ENCODE measurements at regions not wholly inside any gene's neighbourhood (a gene's known extent, or its start where the extent isn't known, plus 50 kb on each side); places are given as distances from the start of the nearest gene placed in this dataset.

GRCh38 chr16:79788949-79789348 lies 188.4 kb upstream of the MAF start:
- DNase-seq (ENCODE audit: low spot score) = no peak

- no peak for DNase-seq (ENCODE audit: low spot score)
Measured at GRCh38 chr16:79786389-79786788, 185.9 kb upstream of the MAF start.

DNA sequence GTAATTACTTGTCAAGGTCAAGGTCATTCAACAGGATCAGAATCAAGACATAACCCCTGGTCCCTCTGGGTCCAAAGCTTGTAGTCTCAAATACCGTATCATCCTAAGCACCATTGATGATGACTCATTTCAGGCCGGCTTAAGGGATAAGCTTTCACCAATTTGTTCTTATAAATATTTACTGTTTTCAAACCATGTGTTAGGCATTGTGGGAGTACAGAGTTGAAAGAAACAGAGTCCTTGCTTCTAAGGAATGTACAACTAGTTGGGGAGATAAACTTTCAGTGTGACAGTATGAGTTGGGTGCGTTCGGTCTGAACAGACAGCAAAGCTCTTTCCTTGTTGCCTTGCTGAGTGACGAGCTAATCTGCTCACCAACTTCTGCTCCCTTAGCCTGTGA lies 183.5 kb upstream of the MAF start:
- no peak for DNase-seq (ENCODE audit: low spot score)

DNA sequence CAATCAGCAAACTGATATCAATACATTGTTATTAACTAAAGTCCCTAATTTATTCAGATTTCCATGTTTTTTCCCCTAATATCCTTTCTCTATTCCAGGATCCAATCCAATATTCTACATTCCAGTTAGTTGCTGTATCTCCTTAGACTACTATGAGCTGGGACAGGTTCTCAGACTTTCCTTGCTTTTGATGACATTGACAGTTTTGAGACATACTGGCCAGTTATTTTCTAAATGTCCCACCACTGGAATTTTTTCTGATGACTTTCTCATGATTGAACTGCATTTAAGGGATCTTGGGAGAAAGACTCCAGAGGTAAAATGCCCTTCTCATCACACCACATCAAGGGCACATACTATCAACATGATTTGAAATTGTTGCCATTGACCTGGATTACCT lies 177.1 kb upstream of the MAF start:
- DNase-seq (ENCODE audit: low spot score) = no peak

- peak; percentile 25 for DNase-seq (ENCODE audit: low spot score)
Measured at GRCh38 chr16:79776243-79776847, 175.8 kb upstream of the MAF start.

DNA sequence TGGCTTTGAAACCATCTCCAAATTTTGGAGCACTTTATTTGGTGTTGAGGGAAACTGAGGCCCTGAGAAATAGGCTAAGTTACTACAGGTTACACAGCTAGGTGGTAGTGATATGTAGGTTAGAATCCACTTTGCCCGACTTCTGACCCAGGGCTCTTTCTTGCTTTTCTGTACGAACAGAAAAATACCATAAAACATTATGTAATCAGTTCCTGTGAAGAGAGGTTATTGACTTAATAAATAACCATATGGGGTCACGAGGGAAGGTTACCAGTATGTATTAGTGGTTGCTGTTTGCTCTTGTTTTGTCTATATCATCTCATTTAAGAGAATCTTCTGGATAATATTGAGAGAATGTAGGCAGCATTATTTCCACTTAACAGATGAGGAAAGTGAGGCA lies 172.2 kb upstream of the MAF start:
- no peak for DNase-seq (ENCODE audit: low spot score)

DNA sequence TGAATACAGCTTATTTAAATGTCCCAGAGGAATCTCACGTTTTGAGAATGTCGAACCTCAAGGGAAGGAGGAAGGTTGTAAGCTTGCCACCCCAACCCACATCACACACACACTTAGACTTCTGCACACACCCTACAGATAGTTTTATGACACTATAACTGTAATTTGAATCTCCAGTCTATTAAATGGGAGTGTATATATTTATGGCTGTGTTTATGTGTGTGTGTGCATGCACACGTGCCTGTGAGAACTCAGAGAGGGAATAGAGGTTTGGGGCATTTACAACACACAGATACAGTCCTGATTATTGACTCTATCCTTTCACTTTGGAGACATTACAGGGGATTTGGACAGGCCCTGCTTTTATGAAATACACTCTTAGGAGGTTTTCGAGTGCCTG lies 171.5 kb upstream of the MAF start:
- no peak for DNase-seq (ENCODE audit: low spot score)

DNA sequence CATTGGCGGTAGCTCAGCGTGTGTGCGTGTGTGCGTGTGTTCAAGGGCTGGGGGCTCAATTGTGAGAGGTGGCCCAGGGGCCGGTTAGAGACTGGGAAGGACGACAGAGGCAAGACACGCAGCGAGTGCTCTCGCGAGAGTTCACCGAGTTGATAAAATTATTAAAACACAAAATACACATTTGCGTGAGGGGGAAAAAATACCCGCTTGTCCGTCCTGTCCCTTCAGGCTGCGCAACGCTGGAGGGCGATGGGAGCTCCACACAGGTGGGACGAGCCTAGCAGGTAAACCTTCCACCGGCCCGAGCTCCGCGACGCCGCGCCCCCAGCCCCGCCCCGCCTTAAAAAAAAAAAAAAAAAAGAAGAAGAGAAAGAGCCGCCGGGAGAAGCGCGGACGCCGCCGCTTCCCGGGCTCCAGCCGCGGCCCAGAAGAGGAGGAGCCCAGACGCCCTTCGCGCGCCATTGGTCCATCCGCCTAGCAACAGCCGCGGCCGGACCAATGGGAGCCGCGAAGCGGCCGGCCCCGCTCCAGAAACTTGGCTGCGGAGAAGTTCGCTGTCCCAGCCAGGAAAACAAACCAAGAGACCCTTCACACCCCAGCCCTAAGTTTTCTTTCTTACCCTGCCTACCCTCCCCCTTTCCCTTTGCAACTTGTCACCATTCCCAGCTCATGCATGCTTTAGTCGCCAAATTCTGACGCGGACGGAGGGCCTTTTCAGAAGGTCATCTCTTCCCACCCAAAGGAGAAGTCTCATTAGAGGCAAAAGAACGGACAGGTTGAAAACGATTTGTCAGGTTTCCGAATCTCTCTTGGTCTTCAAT lies 169.9 kb upstream of the MAF start:
- peak; percentile 97 for DNase-seq (ENCODE audit: low spot score)

DNA sequence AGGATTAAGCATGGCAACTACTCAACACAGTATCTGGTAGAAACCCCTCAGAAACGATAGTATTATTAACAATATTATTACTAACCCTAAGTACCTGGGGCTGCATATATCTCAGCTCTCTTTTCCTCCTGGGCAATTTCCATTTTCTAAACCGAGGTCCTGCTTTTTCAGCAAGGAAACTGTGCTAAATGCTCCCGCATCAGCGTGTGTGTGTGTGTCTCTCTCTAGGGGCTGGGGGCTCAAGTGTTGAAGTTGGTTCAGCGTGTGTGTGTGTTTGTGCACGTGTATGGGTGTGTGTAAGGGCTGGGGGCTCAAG lies 169.3 kb upstream of the MAF start:
- DNase-seq (ENCODE audit: low spot score) = no peak

DNA sequence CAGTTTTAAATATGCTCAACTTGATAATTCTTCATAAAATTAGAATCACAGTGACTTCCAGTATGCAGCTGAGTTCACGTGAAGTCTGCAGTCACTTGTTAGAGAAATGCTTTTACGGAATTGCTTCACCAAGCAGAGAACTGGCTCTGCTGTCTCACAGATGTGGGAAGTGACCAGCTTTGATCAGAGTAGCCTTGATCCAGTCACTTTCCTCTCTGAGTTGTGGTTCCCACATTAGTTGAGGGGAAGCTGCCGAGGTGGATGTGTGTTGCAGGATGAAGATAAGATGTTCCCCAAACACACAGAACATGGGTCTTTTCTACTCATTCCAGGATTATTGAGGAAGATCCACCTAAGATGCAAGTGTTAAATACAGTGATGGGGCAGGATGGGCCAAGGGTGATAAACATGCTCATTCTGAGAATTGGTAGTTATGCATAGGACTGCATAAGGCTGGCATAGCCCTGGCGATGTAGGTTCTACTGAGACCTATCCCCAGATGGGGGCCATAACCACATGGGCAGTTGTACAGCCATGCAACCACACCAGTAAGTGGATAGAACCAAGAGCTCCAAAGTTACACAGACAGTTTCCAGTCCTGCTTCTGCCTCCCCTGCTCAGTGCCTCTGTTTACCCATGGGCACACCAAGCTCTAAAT lies 168.9 kb upstream of the MAF start:
- no peak for DNase-seq (ENCODE audit: low spot score)

GRCh38 chr16:79768276-79768970 lies 167.9 kb upstream of the MAF start:
- no peak for DNase-seq (ENCODE audit: low spot score)

GRCh38 chr16:79767421-79768275 lies 167.1 kb upstream of the MAF start:
- DNase-seq (ENCODE audit: low spot score) = peak; percentile 8

- no peak for DNase-seq (ENCODE audit: low spot score)
Measured at GRCh38 chr16:79765901-79766394, 165.4 kb upstream of the MAF start.

DNA sequence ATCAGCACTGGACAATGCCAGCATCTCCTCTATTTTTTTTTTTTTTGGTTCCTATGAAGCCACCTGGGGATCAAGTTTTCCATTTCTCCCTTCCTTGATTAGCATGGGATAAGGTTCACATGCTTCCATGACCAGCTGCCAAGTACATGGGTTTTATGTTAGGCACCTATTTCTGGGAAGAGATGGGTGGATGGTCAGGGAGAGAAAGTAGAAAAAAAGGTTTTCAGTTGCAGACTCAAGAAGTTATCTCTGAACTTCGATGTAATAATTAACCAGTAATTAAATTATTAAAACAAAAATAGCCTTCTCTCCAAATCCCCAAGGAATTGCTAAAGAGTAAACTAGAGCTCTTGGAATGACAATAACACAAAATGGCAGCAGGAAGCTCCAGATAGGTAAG lies 164.9 kb upstream of the MAF start:
- DNase-seq (ENCODE audit: low spot score) = no peak

DNA sequence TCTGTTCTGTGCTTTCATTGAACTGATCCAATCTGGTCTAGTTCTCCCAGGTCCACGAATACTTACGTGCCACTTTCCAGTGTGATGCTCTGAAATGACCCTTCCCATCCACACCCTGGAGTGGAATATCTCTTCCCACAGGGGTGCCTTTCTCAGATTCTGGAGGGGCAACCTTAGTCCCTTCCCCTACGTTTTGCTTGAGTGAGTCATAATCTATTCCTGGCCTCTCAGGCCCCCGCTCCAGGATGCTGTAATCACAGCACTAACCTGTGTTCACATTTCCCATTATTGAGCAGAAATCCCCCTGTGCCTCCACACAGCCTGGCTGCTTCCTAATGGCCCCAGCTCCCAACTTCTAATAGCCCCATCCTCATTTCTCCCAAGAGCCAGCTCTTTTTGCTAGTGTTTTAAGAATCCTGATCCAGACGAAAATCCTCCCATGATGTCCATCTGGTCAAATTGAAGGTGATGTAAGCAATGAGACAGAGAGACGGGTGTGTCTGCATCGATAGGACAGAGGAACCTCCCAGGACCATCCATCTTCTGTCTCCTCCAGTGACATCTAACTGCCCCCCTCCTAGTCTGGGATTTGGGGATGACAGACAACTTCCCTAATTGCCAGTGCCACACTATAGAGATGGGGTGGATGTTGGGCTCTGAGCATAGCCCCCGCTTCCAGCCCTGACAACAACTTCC lies 164.0 kb upstream of the MAF start:
- no peak for DNase-seq (ENCODE audit: low spot score)

DNA sequence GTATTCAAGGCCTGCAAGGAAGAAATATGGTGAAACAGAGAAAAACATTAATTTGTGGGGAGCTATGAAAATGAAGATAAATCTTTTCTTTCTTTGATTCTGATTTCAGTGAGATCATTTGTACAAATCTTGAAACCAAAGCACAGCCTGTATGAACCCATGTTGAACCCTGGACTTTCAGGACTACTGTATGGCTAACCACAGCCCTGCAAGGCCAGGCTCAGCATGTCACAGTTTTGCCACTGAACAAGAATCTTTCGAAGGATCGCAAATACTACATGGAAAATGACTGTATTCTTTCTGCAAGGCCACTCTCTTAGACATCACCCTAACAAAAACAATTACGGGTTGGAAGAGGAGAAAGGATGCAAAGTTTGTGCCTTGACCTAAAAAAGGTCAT lies 161.7 kb upstream of the MAF start:
- no peak for DNase-seq (ENCODE audit: low spot score)

DNA sequence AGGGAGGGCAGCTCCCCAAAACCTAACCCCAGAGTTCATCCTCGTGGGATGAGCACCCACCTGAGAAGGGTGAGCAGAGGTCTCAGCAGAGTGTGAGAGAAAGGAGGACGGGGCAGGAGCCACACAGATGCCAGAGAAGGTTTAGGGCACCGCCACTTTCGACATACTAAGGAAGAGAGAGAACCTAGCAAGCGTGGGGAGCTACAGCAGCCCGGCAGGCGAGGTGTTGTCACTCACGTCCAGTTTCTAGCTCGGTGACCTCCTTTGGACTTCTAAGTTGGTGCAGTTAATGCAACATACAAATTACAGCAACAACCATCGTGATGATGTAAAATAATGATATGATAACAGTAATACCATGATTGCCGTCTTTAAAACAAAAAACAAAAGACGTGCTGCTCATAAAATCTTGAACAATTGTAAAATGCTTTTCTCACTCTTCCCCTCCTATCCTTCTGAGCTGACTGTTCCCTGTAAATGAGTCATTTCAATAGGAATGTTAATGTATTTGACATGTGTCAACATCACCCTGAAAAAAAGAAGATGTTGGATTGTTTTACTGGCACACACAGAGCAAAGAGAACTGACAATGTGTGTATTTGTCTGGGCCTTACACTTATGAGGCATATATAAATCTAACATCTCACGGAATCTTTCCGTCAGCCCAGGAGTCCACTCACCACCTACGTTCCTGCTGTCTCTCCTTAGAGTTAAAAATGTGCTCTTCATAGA lies 158.2 kb upstream of the MAF start:
- no peak for DNase-seq (ENCODE audit: low spot score)

DNA sequence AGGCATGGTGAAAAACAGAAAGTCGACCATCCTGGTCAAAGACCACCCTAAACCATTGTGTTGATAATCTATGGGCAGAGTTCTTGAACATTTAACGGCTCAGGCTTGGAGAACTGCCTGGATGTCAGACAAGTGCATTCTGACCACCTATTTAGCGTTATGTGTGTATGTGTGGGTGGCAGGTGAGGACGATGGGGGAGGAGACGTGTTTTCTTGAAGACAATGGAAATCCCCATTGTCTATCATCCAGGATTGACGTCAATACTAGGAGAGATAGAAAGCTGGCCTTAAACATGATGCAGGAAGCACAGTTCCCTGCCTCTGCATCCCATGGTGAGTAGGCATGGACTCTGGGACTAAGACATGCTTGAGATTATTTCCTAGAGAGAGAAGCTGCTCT lies 157.4 kb upstream of the MAF start:
- DNase-seq (ENCODE audit: low spot score) = no peak

DNA sequence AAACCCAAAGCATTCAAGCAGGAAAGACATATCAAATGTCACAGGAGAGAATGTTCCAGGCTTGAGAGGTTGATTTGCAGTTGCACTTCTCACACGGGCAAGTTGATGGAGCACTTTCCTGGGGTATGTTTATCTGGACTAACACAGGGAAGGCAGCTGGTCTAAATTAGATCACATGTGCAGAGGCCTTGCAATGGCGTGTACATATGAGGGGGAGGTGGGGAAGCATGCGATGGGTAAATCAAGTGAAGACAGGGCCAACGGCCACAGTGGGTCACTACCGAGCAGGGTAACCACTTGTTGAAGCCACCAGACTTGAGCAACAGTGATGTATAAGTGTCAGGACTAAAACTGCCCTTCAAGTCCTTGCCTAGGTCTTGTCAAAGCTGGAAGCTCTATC lies 156.6 kb upstream of the MAF start:
- DNase-seq (ENCODE audit: low spot score) = no peak

- DNase-seq (ENCODE audit: low spot score) = no peak
Measured at GRCh38 chr16:79756571-79756970, 156.0 kb upstream of the MAF start.

DNA sequence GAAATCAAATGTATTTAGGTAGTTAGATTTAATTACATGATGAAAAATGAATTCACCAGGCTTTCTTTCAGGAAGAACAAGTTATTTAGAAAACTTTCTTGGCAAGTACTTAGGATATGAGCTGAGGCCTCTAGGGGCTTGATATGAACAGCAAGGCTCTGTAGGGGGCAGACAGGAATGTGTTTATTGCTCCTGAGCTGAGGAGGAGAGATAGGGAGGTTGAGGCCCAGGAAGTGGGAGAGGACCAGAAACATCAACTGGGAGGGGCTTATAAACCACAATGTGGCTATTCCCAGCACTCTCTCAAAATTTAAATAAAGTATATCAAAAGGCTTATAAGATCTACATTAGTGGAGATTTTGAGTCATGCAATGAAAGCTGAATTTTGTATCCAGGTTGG lies 154.0 kb upstream of the MAF start:
- no peak for DNase-seq (ENCODE audit: low spot score)

Measured in iPS-NIHi11 (cell line).